H9 (cell line): ENCODE measurements at regions not wholly inside any gene's neighbourhood (a gene's known extent, or its start where the extent isn't known, plus 50 kb on each side); places are given as distances from the start of the nearest gene placed in this dataset.

Source experiments
- DNase-seq: peaks from one replicate; pipeline ENCODE4 v3.0.0-alpha.2; 2017
- H2AFZ ChIP-seq: one replicate; pipeline ENCODE4 v1.6.1; 2013; ENCODE audit warnings: mild to moderate bottlenecking, low read length, control low read depth, moderate library complexity
- H2AK5ac ChIP-seq: 2 replicates; pipeline ENCODE4 v1.6.1; 2013; ENCODE audit warnings: low read length, control low read depth, mixed read lengths; ENCODE audit not compliant: insufficient read length
- H2BK120ac ChIP-seq: one replicate; pipeline ENCODE4 v1.6.1; 2013; ENCODE audit warnings: low read depth, mild to moderate bottlenecking, low read length, control low read depth, inconsistent platforms; ENCODE audit not compliant: poor library complexity, severe bottlenecking
- H2BK12ac ChIP-seq: 2 replicates; pipeline ENCODE4 v1.6.1; 2013; ENCODE audit warnings: low read length, control low read depth, mixed read lengths, low read depth; ENCODE audit not compliant: insufficient read length
- H2BK15ac ChIP-seq: 2 replicates; pipeline ENCODE4 v1.6.1; 2013; ENCODE audit warnings: low read depth, low read length, control low read depth
- H2BK20ac ChIP-seq: one replicate; pipeline ENCODE4 v1.6.1; 2013; ENCODE audit warnings: low read depth, mild to moderate bottlenecking, low read length, control low read depth, inconsistent platforms; ENCODE audit not compliant: poor library complexity, severe bottlenecking
- H2BK5ac ChIP-seq: 2 replicates; pipeline ENCODE4 v1.6.1; 2013; ENCODE audit warnings: low read length, control low read depth, mixed read lengths; ENCODE audit not compliant: insufficient read length
- H3K14ac ChIP-seq: 2 replicates; pipeline ENCODE4 v1.6.1; 2013; ENCODE audit warnings: low read length, control low read depth; ENCODE audit not compliant: insufficient read depth
- H3K18ac ChIP-seq: 2 replicates; pipeline ENCODE4 v1.6.1; 2013; ENCODE audit warnings: low read depth, mild to moderate bottlenecking, mixed read lengths, low read length, control low read depth; ENCODE audit not compliant: insufficient read length
- H3K23ac ChIP-seq: 2 replicates; pipeline ENCODE4 v1.6.1; 2013; ENCODE audit warnings: low read length, control low read depth, mixed read lengths, low read depth; ENCODE audit not compliant: insufficient read length
- H3K23me2 ChIP-seq: 2 replicates; pipeline ENCODE4 v1.6.1; 2013; ENCODE audit warnings: low read depth, mild to moderate bottlenecking, mixed read lengths, low read length, control low read depth; ENCODE audit not compliant: insufficient read length, poor library complexity, severe bottlenecking
- H3K27ac ChIP-seq: 2 replicates; pipeline ENCODE4 v1.5.1; 2013; ENCODE audit warnings: low read length, control low read depth, mixed read lengths, low read depth; ENCODE audit not compliant: insufficient read length
- H3K27me3 ChIP-seq: 2 replicates; pipeline ENCODE4 v1.6.1; 2013; ENCODE audit warnings: low read length, control low read depth, inconsistent platforms; ENCODE audit not compliant: insufficient read depth
- H3K4ac ChIP-seq: 2 replicates; pipeline ENCODE4 v1.6.1; 2013; ENCODE audit warnings: low read depth, mild to moderate bottlenecking, control low read depth, inconsistent platforms, low read length, moderate library complexity
- H3K4me1 ChIP-seq: 2 replicates; pipeline ENCODE4 v1.6.1; 2013; ENCODE audit warnings: low read length, control low read depth, inconsistent platforms; ENCODE audit not compliant: insufficient read depth
- H3K4me2 ChIP-seq: 2 replicates; pipeline ENCODE4 v1.6.1; 2013; ENCODE audit warnings: low read length, control low read depth, mixed read lengths; ENCODE audit not compliant: insufficient read length, insufficient read depth
- H3K56ac ChIP-seq: 2 replicates; pipeline ENCODE4 v1.6.1; 2013; ENCODE audit warnings: low read depth, mild to moderate bottlenecking, mixed read lengths, low read length, control low read depth; ENCODE audit not compliant: insufficient read length
- H3K79me1 ChIP-seq: 2 replicates; pipeline ENCODE4 v1.6.1; 2013; ENCODE audit warnings: low read depth, mild to moderate bottlenecking, moderate library complexity, low read length, control low read depth, inconsistent platforms; ENCODE audit not compliant: insufficient read depth, poor library complexity, severe bottlenecking
- H3K79me2 ChIP-seq: 2 replicates; pipeline ENCODE4 v1.6.1; 2013; ENCODE audit warnings: low read length, control low read depth, inconsistent platforms; ENCODE audit not compliant: insufficient read depth
- H3K9ac ChIP-seq: 2 replicates; pipeline ENCODE4 v1.6.1; 2013; ENCODE audit warnings: low read length, control low read depth, mixed read lengths; ENCODE audit not compliant: insufficient read length; ENCODE audit errors: extremely low read depth
- H3K9me3 ChIP-seq: one replicate; pipeline ENCODE4 v1.6.1; 2013; ENCODE audit warnings: low read depth, low read length, inconsistent platforms; ENCODE audit not compliant: control insufficient read depth
- H3T11ph ChIP-seq: one replicate; pipeline ENCODE4 v1.6.1; 2013; ENCODE audit warnings: mild to moderate bottlenecking, low read length, control low read depth, inconsistent platforms
- H4K20me1 ChIP-seq: one replicate; pipeline ENCODE4 v1.6.1; 2013; ENCODE audit not compliant: control insufficient read depth, insufficient read length, insufficient read depth
- H4K5ac ChIP-seq: 2 replicates; pipeline ENCODE4 v1.6.1; 2013; ENCODE audit warnings: low read depth, mild to moderate bottlenecking, mixed read lengths, low read length, control low read depth; ENCODE audit not compliant: insufficient read length
- H4K8ac ChIP-seq: replicated peaks from 2 replicates; pipeline ENCODE4 v1.6.1; 2013; ENCODE audit warnings: low read length, control low read depth, mixed read lengths, low read depth; ENCODE audit not compliant: insufficient read length
- H4K91ac ChIP-seq: 2 replicates; pipeline ENCODE4 v1.6.1; 2013; ENCODE audit warnings: low read depth, mild to moderate bottlenecking, moderate library complexity, mixed read lengths, low read length, control low read depth; ENCODE audit not compliant: insufficient read length
- H3K27ac Mint-ChIP-seq, 3 experiments: 2 replicates in 2 of 3; 3 replicates in 1 of 3; pipeline ENCODE4 v1.8.0; 2020 to 2021; ENCODE audit warnings: mixed read lengths in 3 of 3, mild to moderate bottlenecking in 1 of 3, moderate library complexity in 1 of 3
- H3K27me3 Mint-ChIP-seq: 2 replicates; pipeline ENCODE4 v1.8.0; 2021; ENCODE audit warnings: low read depth, mild to moderate bottlenecking, moderate library complexity, mixed read lengths
- H3K36me3 Mint-ChIP-seq, 3 experiments: 2 replicates in 2 of 3; 3 replicates in 1 of 3; pipeline ENCODE4 v1.8.0; 2020 to 2021; ENCODE audit warnings: low read depth in 3 of 3, mixed read lengths in 3 of 3; ENCODE audit not compliant: insufficient read depth in 1 of 3
- H3K4me1 Mint-ChIP-seq, 2 experiments: 2 replicates each; pipeline ENCODE4 v1.8.0; 2020; ENCODE audit warnings: mixed read lengths in 2 of 2
- H3K4me3 Mint-ChIP-seq, 2 experiments: 2 replicates in 1 of 2; 3 replicates in 1 of 2; pipeline ENCODE4 v1.8.0; 2020 to 2021; ENCODE audit warnings: mild to moderate bottlenecking in 2 of 2, mixed read lengths in 2 of 2, moderate library complexity in 1 of 2
- H3K9me3 Mint-ChIP-seq, 2 experiments: 2 replicates in 1 of 2; 3 replicates in 1 of 2; pipeline ENCODE4 v1.8.0; 2020; ENCODE audit warnings: mild to moderate bottlenecking in 2 of 2, mixed read lengths in 2 of 2, moderate library complexity in 1 of 2
- WGBS: extraction: QIAGEN DNeasy Blood & Tissue Kit; methylation state at CpG from one replicate; pipeline ENCODE4 v1.1.7; 2013; ENCODE audit warnings: missing lambda C conversion rate, low lambda C conversion rate, mixed read lengths; ENCODE audit not compliant: insufficient read length; ENCODE audit errors: extremely low coverage; 5-methylcytosine and 5-hydroxymethylcytosine counted together
- TF ChIP-seq, protein P1 (sequence below): fragments of 200-600 bp; sonication (generic); conservative IDR thresholded peaks from 3 replicates; pipeline ENCODE4 v1.8.0; 2021; ENCODE audit warnings: antibody characterized with exemption, mild to moderate bottlenecking

DNA sequence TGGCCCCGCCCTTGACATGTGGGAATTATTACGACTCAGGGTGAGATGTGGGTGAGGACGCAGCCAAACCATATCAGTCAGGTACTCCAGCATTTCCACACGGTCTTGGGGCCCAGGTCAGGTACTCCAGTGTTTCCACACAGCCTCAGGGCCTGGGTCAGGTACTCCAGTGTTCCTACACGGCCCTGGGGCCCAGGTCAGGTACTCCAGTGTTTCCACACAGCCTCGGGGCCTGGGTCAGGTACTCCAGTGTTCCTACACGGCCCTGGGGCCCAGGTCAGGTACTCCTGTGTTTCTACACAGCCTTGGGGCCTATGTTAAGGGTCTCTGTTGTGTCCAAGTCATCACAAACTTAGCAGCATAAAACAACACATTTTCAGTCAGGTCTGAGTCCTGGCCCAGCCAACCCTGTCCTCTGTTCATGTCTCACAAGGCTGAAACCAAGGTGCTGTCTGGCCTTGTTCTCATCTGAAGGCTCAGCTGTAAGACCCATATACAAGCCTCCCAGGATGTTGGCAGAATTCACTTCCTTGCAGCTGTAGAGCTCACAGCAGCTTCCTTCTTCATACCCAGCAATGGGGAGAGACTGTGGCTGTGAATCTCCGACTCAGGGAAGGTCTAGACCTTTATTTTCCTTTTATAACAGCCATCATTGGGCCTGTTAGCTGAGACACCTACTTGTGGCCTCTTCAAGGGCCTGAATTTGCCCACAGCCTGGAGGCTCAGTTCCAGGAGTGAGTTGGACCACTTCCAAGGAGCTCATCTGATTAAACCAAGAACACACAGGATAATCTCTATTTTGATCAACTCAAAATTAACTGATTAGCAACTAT, 107.6 kb upstream of the SFSWAP start:
- no peaks in the 10 kb centered on the region for H3K23me2 ChIP-seq
- H3K56ac ChIP-seq: no peak overlapping the region
- no peak overlapping the region for H4K91ac ChIP-seq
- no peak overlapping the region for H3K14ac ChIP-seq
- H2BK15ac ChIP-seq: no peak overlapping the region
- no CpG with 5 or more reads among the region's 8 CpGs for WGBS
- H3K9ac ChIP-seq: no peak overlapping the region
- TF ChIP-seq, protein P1, sequence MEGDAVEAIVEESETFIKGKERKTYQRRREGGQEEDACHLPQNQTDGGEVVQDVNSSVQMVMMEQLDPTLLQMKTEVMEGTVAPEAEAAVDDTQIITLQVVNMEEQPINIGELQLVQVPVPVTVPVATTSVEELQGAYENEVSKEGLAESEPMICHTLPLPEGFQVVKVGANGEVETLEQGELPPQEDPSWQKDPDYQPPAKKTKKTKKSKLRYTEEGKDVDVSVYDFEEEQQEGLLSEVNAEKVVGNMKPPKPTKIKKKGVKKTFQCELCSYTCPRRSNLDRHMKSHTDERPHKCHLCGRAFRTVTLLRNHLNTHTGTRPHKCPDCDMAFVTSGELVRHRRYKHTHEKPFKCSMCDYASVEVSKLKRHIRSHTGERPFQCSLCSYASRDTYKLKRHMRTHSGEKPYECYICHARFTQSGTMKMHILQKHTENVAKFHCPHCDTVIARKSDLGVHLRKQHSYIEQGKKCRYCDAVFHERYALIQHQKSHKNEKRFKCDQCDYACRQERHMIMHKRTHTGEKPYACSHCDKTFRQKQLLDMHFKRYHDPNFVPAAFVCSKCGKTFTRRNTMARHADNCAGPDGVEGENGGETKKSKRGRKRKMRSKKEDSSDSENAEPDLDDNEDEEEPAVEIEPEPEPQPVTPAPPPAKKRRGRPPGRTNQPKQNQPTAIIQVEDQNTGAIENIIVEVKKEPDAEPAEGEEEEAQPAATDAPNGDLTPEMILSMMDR: no peak
- H4K5ac ChIP-seq: no peak overlapping the region
- no peak for DNase-seq
- Mint-ChIP-seq H3K27me3 (peaks cover 7% of the 10 kb centered on the region), H3K36me3 (peaks cover 0 to 2% (median 0%) of the 10 kb centered on the region in 3 experiments; a peak in 1 of 7 replicates), H3K27ac (no peak overlapping the region), H3K9me3 (no peaks in the 10 kb centered on the region; a peak in 2 of 5 replicates), H3K4me3 (no peak overlapping the region), H3K4me1 (peaks cover 12 to 28% of the 10 kb centered on the region in 2 experiments)
- H4K8ac ChIP-seq: no peak overlapping the region
- H2BK12ac ChIP-seq: no peak overlapping the region
- H3K79me2 ChIP-seq: no peaks in the 10 kb centered on the region
- H2AFZ ChIP-seq: no peak overlapping the region
- no peak overlapping the region for H3K23ac ChIP-seq
- no peak overlapping the region for H3K4ac ChIP-seq
- H3T11ph ChIP-seq: no peak overlapping the region
- H3K27ac ChIP-seq: no peak overlapping the region
- H2AK5ac ChIP-seq: no peak overlapping the region
- no peak overlapping the region for H3K18ac ChIP-seq
- H3K4me2 ChIP-seq: no peak overlapping the region
- H2BK5ac ChIP-seq: no peak overlapping the region
- no peak overlapping the region for H2BK120ac ChIP-seq
- H3K4me1 ChIP-seq: no peaks in the 10 kb centered on the region
- no peaks in the 10 kb centered on the region for H3K27me3 ChIP-seq
- H3K79me1 ChIP-seq: no peaks in the 10 kb centered on the region
- no peaks in the 10 kb centered on the region for H4K20me1 ChIP-seq
- H3K9me3 ChIP-seq: no peaks in the 10 kb centered on the region
- H2BK20ac ChIP-seq: no peak overlapping the region
